Suprapubic skin (tissue), 3 donors: ENCODE measurements at regions not wholly inside any gene's neighbourhood (a gene's known extent, or its start where the extent isn't known, plus 50 kb on each side); places are given as distances from the start of the nearest gene placed in this dataset.

ENCODE experiments used
- CTCF ChIP-seq, 2 donors: fragments of 200-600 bp in 1 of 2; fragments of 450-650 bp in 1 of 2; sonication (generic) in 1 of 2; IDR thresholded peaks; one replicate each; pipeline ENCODE4 v1.5.1; 2016 to 2019; ENCODE audit warnings: antibody characterized with exemption in 2 of 2, mild to moderate bottlenecking in 1 of 2, moderate library complexity in 1 of 2
- POLR2A ChIP-seq, 2 donors: fragments of 450-650 bp; IDR thresholded peaks; one replicate each; pipeline ENCODE4 v1.6.1; 2017; ENCODE audit warnings: antibody characterized with exemption in 2 of 2, mild to moderate bottlenecking in 2 of 2, moderate library complexity in 2 of 2

GRCh38 chr16:75860326-75861053, 134.2 kb upstream of the CPHXL start:
- no peak for TF ChIP-seq POLR2A (IDR thresholded peaks at IDR 0.05)
- no peak for TF ChIP-seq CTCF (IDR thresholded peaks at IDR 0.05)
